Thymus (tissue), 11 donors: ENCODE measurements at regions not wholly inside any gene's neighbourhood (a gene's known extent, or its start where the extent isn't known, plus 50 kb on each side); places are given as distances from the start of the nearest gene placed in this dataset.
A peak's percentile ranks its signal among the peaks of the same experiment; 100 is the strongest.

Experiments used
- DNase-seq, 9 donors: peaks; one replicate each; pipeline ENCODE4 v3.0.0-alpha.2; 2013; ENCODE audit warnings: low spot score in 9 of 9, low read depth in 6 of 9, missing footprints in 1 of 9
- H3K27ac ChIP-seq, 2 donors: one replicate each; pipeline ENCODE4 v1.5.1; 2013; ENCODE audit warnings: control low read depth in 1 of 2, low read depth in 1 of 2, low read length in 1 of 2, mild to moderate bottlenecking in 1 of 2, moderate library complexity in 1 of 2
- H3K27me3 ChIP-seq, 2 donors: one replicate each; pipeline ENCODE4 v1.5.1; 2013; ENCODE audit warnings: low read length in 1 of 2; ENCODE audit not compliant: control insufficient read depth in 2 of 2, insufficient read depth in 1 of 2
- H3K36me3 ChIP-seq, 2 donors: one replicate each; pipeline ENCODE4 v1.5.1; 2013; ENCODE audit warnings: low read length in 1 of 2, mild to moderate bottlenecking in 1 of 2, moderate library complexity in 1 of 2; ENCODE audit not compliant: control insufficient read depth in 2 of 2, insufficient read depth in 2 of 2
- H3K4me1 ChIP-seq, 2 donors: one replicate each; pipeline ENCODE4 v1.5.1; 2013; ENCODE audit warnings: low read length in 2 of 2; ENCODE audit not compliant: control insufficient read depth in 2 of 2, insufficient read depth in 2 of 2
- H3K4me3 ChIP-seq, 2 donors: one replicate each; pipeline ENCODE4 v1.5.1; 2013; ENCODE audit warnings: low read length in 2 of 2, control low read depth in 1 of 2, mild to moderate bottlenecking in 1 of 2
- H3K9me3 ChIP-seq, 2 donors: one replicate each; pipeline ENCODE4 v1.5.1; 2013; ENCODE audit warnings: low read length in 1 of 2, mild to moderate bottlenecking in 1 of 2; ENCODE audit not compliant: control insufficient read depth in 2 of 2, insufficient read depth in 1 of 2
- WGBS: extraction: QIAGEN DNeasy Blood & Tissue Kit; methylation state at CpG from one replicate; pipeline ENCODE4 v1.1.7; 2013; 5-methylcytosine and 5-hydroxymethylcytosine counted together
- donor health status: healthy.

GRCh38 chr7:27375958-27376357, 133.4 kb downstream of the EVX1 start:
- WGBS, result 87% methylated on average over 5 of the region's 5 CpGs

GRCh38 chr7:27377988-27378387, 135.4 kb downstream of the EVX1 start:
- WGBS, result 94% methylated on average over 8 of the region's 8 CpGs
- Histone ChIP-seq H3K27me3 (no peaks in the 10 kb centered on the region), H3K36me3 (no peaks in the 10 kb centered on the region), H3K4me1 (no peaks in the 10 kb centered on the region), H3K9me3 (no peaks in the 10 kb centered on the region), H3K27ac (no peak overlapping the region), H3K4me3 (no peak overlapping the region)
- no peak for DNase-seq

More at GRCh38 chr7:27375958-27376357, 133.4 kb downstream of the EVX1 start:
- no peaks in the 10 kb centered on the region for H3K36me3 ChIP-seq
- H3K4me3 ChIP-seq, result no peak overlapping the region
- no peak overlapping the region for H3K27ac ChIP-seq
- no peaks in the 10 kb centered on the region for H3K9me3 ChIP-seq
- no peaks in the 10 kb centered on the region for H3K27me3 ChIP-seq
- no peaks in the 10 kb centered on the region for H3K4me1 ChIP-seq
- DNase-seq, result no peak

GRCh38 chr7:27382307-27382706, 139.7 kb downstream of the EVX1 start:
- no peak overlapping the region for H3K4me3 ChIP-seq
- DNase-seq, result no peak
- no peaks in the 10 kb centered on the region for H3K36me3 ChIP-seq
- no peaks in the 10 kb centered on the region for H3K4me1 ChIP-seq
- no peak overlapping the region for H3K27ac ChIP-seq
- 94% methylated on average over 4 of the region's 4 CpGs for WGBS
- no peaks in the 10 kb centered on the region for H3K9me3 ChIP-seq
- H3K27me3 ChIP-seq, result no peaks in the 10 kb centered on the region

GRCh38 chr7:27386581-27386980, 144.0 kb downstream of the EVX1 start:
- no peaks in the 10 kb centered on the region for H3K4me1 ChIP-seq
- no peak overlapping the region for H3K27ac ChIP-seq
- 96% methylated on average over 6 of the region's 6 CpGs for WGBS
- H3K36me3 ChIP-seq, result no peaks in the 10 kb centered on the region
- no peak for DNase-seq
- no peak overlapping the region for H3K4me3 ChIP-seq
- H3K9me3 ChIP-seq, result no peaks in the 10 kb centered on the region
- H3K27me3 ChIP-seq, result peaks cover 0 to 2% of the 10 kb centered on the region in 2 donors

- Histone ChIP-seq H3K27me3 (peaks cover 0 to 2% of the 10 kb centered on the region in 2 donors), H3K9me3 (no peaks in the 10 kb centered on the region), H3K4me3 (no peak overlapping the region), H3K27ac (no peak overlapping the region), H3K4me1 (no peaks in the 10 kb centered on the region), H3K36me3 (no peaks in the 10 kb centered on the region)
- no peak for DNase-seq
- WGBS, result 96% methylated on average over 4 of the region's 4 CpGs
Observed at GRCh38 chr7:27387864-27388263, 145.3 kb downstream of the EVX1 start.

GRCh38 chr7:27388561-27388960, 146.0 kb downstream of the EVX1 start:
- 96% methylated on average over 7 of the region's 7 CpGs for WGBS
- Histone ChIP-seq H3K36me3 (no peaks in the 10 kb centered on the region), H3K9me3 (peaks cover 0 to 3% of the 10 kb centered on the region in 2 donors), H3K4me3 (no peak overlapping the region), H3K4me1 (no peaks in the 10 kb centered on the region), H3K27me3 (peaks cover 0 to 2% of the 10 kb centered on the region in 2 donors), H3K27ac (no peak overlapping the region)
- DNase-seq, result no peak

- Histone ChIP-seq H3K4me3 (no peak overlapping the region), H3K27me3 (peaks cover 0 to 2% of the 10 kb centered on the region in 2 donors), H3K9me3 (peaks cover 0 to 3% of the 10 kb centered on the region in 2 donors), H3K4me1 (no peaks in the 10 kb centered on the region), H3K27ac (peak overlapping the region in 1 of 2 donors; percentile 4), H3K36me3 (no peaks in the 10 kb centered on the region)
- no peak for DNase-seq
- 86% methylated on average over 3 of the region's 3 CpGs for WGBS
Observed at GRCh38 chr7:27389496-27389895, 146.9 kb downstream of the EVX1 start.

- 95% methylated on average over 1 of the region's 1 CpG for WGBS
- Histone ChIP-seq H3K9me3 (peaks cover 0 to 3% of the 10 kb centered on the region in 2 donors), H3K27me3 (peaks cover 0 to 2% of the 10 kb centered on the region in 2 donors), H3K36me3 (no peaks in the 10 kb centered on the region), H3K4me3 (no peak overlapping the region), H3K27ac (no peak overlapping the region), H3K4me1 (no peaks in the 10 kb centered on the region)
- no peak for DNase-seq
Observed at GRCh38 chr7:27392477-27392876, 149.9 kb downstream of the EVX1 start.

- Histone ChIP-seq H3K4me3 (no peak overlapping the region), H3K4me1 (no peaks in the 10 kb centered on the region), H3K27ac (no peak overlapping the region), H3K9me3 (peaks cover 0 to 3% of the 10 kb centered on the region in 2 donors), H3K27me3 (no peaks in the 10 kb centered on the region), H3K36me3 (no peaks in the 10 kb centered on the region)
- DNase-seq, result no peak
- 96% methylated on average over 2 of the region's 2 CpGs for WGBS
Observed at GRCh38 chr7:27394871-27395270, 152.3 kb downstream of the EVX1 start.

GRCh38 chr7:27395626-27396025, 153.0 kb downstream of the EVX1 start:
- DNase-seq, result no peak
- Histone ChIP-seq H3K4me1 (no peaks in the 10 kb centered on the region), H3K4me3 (no peak overlapping the region), H3K27ac (no peak overlapping the region), H3K9me3 (peaks cover 0 to 3% of the 10 kb centered on the region in 2 donors), H3K36me3 (no peaks in the 10 kb centered on the region), H3K27me3 (no peaks in the 10 kb centered on the region)
- 94% methylated on average over 3 of the region's 3 CpGs for WGBS
